GM06990 (cell line): ENCODE measurements at regions not wholly inside any gene's neighbourhood (a gene's known extent, or its start where the extent isn't known, plus 50 kb on each side); places are given as distances from the start of the nearest gene placed in this dataset.

ENCODE experiments used
- DNase-seq: peaks from one replicate; pipeline ENCODE4 v3.0.0-alpha.2; 2011; ENCODE audit not compliant: insufficient read length; ENCODE audit errors: extremely low read depth
- H3K27me3 ChIP-seq: replicated peaks from 2 replicates; pipeline ENCODE4 v1.6.0; 2011; ENCODE audit warnings: low read length; ENCODE audit not compliant: control insufficient read depth, insufficient read depth
- H3K36me3 ChIP-seq: 2 replicates; pipeline ENCODE4 v1.5.1; 2011; ENCODE audit warnings: low read length; ENCODE audit not compliant: control insufficient read depth, insufficient read depth
- H3K4me3 ChIP-seq: replicated peaks from 2 replicates; pipeline ENCODE4 v1.5.1; 2011; ENCODE audit warnings: low read depth, mild to moderate bottlenecking, control low read depth, low read length
- TF ChIP-seq, protein P1 (sequence below): IDR thresholded peaks from 2 replicates; pipeline ENCODE4 v1.5.1; 2011; ENCODE audit warnings: low read length, control low read depth, mild to moderate bottlenecking, inconsistent platforms; ENCODE audit not compliant: insufficient read depth, poor library complexity, severe bottlenecking

DNA sequence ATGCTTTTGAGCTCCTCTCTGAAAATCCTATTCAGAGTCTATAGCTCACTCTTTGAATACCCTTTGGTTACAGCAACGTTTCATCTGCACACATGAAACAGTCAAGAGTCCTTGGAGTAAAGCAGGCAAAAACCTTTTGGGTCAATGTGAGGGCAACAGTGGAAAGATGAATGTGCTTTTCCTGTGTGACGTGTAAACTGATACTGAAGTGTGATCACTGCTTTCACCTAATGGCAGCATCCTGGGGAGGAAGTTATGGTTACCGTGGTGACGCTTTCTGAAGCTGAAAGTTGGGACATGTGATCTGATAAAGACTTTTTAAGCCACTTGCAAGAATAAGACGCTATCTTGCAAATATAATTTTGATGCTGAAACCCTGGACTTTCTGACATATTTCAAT is 160.0 kb downstream of the SEC16B start:
- H3K4me3 ChIP-seq = no peak overlapping the region
- TF ChIP-seq, protein P1, sequence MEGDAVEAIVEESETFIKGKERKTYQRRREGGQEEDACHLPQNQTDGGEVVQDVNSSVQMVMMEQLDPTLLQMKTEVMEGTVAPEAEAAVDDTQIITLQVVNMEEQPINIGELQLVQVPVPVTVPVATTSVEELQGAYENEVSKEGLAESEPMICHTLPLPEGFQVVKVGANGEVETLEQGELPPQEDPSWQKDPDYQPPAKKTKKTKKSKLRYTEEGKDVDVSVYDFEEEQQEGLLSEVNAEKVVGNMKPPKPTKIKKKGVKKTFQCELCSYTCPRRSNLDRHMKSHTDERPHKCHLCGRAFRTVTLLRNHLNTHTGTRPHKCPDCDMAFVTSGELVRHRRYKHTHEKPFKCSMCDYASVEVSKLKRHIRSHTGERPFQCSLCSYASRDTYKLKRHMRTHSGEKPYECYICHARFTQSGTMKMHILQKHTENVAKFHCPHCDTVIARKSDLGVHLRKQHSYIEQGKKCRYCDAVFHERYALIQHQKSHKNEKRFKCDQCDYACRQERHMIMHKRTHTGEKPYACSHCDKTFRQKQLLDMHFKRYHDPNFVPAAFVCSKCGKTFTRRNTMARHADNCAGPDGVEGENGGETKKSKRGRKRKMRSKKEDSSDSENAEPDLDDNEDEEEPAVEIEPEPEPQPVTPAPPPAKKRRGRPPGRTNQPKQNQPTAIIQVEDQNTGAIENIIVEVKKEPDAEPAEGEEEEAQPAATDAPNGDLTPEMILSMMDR = no peak
- no peak for DNase-seq
- H3K36me3 ChIP-seq = no peaks in the 10 kb centered on the region
- no peaks in the 10 kb centered on the region for H3K27me3 ChIP-seq

DNA sequence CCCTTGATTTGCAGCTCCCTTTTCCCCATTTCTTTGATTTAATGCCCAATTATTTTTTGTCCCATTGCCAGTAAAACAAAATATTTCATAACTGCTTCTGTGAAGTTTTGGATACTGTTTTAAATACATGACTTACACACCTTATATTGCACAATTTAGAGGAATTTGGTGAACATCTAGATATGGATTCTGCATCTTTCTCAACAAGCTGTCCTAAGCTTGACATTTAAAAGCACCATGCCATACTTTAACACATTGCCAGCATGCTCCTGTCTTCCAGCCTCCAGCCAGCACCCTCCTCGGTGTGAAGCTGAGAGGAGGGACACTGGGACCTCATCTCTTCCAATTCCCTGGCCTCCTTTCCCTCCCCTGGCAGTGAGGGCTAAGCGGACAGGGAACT is 167.6 kb downstream of the SEC16B start:
- no peak for DNase-seq
- no peaks in the 10 kb centered on the region for H3K27me3 ChIP-seq
- H3K36me3 ChIP-seq = no peaks in the 10 kb centered on the region
- TF ChIP-seq, protein P1 = no peak
- no peak overlapping the region for H3K4me3 ChIP-seq

DNA sequence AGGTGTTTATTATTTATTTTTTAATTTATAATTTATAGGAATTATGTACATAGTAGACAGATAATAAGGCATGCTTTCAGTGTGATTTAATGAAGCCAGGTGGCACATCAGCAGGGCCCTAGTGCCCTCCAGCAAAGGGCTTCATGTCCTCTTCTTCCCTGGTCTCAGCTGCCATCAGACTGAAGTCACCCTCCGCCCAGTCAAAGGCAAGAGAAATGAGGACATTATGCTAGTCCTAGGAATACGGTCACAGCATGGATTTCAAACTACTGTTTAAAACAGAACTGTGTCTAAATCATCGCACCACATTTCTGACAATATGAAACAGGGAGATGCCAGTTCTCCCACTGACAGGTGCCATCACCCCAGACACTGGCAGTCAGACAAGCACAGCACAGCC is 168.1 kb downstream of the SEC16B start:
- TF ChIP-seq, protein P1 = no peak
- no peak for DNase-seq
- no peaks in the 10 kb centered on the region for H3K36me3 ChIP-seq
- H3K27me3 ChIP-seq = no peaks in the 10 kb centered on the region
- no peak overlapping the region for H3K4me3 ChIP-seq

DNA sequence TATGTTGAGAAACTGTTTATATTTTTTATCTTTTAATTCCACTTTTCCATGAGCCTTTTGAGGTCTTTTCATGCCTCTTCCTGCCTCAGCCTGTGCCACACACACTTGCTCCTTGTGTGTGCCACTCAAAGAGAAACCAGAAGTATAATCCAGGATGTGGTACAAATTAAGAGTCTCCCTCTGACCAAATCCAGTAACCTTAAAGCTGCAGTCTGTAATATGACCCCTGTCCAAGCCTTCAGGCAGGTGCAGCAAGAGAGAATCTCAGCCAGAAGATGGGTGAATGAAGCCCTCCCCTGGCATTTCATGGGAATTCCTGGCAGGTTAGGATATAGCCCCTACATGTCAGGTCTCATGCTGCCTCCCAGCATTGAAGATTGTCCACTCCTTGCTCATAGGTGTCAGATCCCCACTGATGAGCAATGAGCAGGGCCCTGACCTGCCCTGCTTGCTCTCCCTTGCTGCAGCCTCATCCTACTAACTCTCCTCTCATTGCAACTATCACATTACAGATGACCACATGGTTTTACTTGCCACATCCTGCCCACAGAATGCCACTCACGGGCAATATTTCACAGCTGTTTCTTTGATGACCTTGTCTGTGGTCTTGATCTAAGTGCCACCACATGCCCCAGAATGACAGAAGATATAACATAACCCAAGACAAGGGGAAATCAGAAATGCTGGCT is 169.3 kb downstream of the SEC16B start:
- TF ChIP-seq, protein P1 = no peak
- no peaks in the 10 kb centered on the region for H3K27me3 ChIP-seq
- no peak for DNase-seq
- H3K4me3 ChIP-seq = no peak overlapping the region
- H3K36me3 ChIP-seq = no peaks in the 10 kb centered on the region

DNA sequence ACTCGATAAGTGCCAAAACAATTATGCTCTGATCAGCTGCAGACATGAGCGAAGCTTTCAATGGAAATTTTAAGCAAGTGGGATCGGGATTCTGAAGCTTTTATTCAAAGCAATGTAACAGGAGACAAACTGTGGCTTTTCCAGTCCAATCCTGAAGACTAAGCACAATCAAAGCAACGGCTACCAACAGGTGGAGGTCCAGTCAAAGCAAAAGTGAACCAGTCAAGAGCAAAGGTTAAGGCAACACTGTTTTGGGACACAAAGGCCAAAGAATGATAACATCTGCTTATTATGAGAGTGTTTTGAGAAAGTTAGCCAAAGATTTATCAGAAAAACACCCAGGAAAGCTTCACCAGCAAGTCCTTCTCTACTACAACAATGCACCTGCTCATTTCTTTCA is 170.1 kb downstream of the SEC16B start:
- no peak for DNase-seq
- TF ChIP-seq, protein P1 = no peak
- no peaks in the 10 kb centered on the region for H3K27me3 ChIP-seq

DNA sequence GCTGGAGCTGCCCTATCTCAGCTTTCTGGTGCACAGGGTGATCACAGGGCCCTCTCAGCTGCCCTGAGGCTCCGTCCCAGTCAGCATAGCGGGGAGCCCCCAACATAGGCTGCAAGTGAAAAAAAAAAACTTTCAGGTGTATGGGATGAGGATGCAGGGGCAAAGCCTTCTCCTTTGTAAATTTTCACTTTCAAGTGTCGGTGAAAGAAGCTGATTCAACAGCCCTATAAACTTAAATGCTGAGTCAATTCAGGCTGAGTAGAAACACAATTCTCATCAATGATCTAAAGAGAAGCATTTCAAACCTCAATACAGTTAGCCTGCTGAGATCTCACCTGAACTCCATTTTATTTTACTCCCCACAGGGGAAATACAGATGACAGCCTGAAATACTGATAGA is 171.2 kb downstream of the SEC16B start:
- no peak overlapping the region for H3K4me3 ChIP-seq
- TF ChIP-seq, protein P1 = no peak
- H3K36me3 ChIP-seq = no peaks in the 10 kb centered on the region
- DNase-seq = no peak
- H3K27me3 ChIP-seq = no peaks in the 10 kb centered on the region

More for the DNA sequence above, 170.1 kb downstream of the SEC16B start:
- H3K36me3 ChIP-seq = no peaks in the 10 kb centered on the region
- H3K4me3 ChIP-seq = no peak overlapping the region
